OCI-M1 (cell line): ENCODE measurements at regions not wholly inside any gene's neighbourhood (a gene's known extent, or its start where the extent isn't known, plus 50 kb on each side); places are given as distances from the start of the nearest gene placed in this dataset.

Source experiments
- DNase-seq: peaks from one replicate; lab custom pipeline; 2025; lab: John Stamatoyannopoulos, UW

DNA sequence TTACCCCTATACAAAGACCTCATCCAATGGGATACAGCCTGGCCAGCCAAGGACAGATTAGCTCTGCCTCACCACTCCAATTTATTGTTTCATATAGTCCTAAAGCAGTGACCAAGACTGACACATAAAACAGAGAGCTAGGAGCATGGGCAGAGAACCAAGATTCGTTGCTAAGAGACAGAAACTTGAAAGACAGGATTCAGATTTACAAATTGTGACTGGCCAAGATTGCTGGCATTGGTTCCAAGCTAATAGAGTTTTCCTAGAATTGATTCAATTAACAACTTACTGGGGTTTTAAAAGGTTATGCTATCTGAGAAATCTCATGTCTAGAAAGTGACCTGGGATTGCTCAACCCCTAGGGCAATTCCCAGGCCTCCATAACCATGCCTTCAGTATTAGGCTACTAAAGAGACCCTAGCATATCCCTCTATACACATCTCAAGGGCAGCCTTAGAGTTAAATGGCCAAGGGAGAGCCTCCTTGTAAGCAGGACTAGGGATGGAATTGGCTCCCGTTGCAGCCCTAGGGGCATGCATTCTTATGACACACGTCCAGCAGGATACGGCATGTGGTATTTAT, 75.6 kb downstream of the ICOS start:
- DNase-seq, result no peak

DNA sequence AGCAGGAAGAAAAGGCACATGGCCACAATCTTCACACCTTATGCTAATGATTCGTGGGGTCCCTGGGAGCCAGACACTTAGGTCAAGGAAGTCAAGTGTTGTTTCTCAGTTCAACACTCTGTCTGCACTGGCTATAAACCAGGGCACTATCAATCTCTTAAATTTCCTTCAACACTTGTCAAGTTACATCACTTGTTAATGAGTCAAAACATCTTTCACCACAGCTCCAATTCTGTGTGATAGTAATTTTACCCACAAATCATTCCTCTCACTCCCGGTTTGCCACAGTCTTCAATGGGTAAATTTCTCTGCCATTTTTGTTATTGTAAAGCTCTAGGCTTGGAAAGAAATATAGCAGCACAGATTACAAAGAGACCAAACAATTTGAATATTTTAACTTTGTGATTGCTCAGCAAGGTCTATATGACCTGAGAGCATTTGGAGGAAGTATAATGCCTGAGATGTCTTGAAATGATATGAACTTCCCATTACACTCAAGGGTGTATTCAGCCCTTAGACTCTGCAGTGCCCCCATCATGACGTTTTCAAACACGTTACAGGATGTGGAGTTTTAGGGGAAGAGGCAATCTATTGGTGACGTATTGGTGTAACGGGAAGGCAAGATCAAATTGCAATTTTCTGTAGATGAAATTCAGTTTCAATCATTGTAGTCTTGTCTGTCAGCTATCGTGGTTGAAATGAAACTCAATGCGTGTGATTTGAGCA, 78.7 kb downstream of the ICOS start:
- DNase-seq, result no peak

DNA sequence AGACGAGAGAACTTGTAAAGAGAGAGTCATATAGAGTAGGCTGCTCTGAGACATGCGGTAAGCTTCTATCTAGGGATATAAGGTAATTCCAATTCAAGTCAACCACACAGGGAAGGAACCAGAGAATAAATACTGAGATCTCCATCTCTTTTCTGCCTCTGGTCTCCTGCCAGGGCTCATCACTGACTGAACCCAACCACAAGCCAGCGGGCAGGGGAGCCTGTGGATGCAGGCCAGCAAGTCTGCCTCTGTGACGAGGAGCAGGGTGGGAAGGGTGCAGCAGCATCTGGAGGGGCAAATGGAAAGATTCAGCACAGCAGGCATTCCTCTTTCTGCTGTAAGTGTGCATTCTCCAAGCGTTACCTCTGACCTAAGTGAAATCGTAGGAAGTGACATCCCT, 82.2 kb downstream of the ICOS start:
- DNase-seq, result no peak

DNA sequence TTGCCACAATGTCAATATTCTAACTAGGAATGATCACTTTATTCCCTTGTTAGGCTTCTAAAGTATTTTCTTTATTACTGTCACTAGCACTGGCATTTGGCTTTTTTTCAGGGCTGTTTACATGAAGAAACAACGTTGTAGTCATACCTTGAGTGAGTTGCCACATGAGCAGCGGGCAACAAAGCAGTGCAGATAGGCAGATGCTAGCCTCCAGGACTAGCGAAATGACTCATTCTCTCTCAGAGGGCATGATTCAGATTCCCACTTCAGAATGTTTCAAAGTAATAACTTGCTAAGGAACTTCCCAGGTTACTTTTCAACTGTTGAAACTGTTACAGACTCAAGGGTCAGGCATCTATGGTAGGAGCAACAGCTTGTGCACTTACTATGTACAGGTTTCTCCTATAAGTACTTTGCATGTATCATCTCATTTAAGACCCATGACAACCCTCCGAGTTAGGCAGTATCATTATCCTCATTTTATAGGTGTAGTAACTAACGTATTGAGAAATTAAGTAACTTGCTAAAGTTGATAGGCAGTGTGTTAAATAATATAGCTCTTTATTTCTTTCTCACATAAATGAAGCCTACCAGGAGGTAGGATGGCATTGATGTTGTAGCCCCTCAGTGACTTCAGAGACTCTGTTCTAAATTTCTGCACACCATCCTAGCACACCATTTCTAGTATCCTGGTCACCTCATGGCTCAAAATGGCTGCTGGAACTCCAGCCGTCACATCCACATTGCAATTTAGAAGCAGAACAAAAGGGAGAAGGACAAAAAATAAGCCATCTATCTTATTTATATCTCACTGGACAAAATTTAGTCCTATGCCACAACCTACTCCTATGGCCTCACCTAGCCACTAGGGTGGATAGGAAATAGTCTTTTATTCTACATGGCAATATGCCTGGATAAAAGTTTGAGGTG, 83.3 kb downstream of the ICOS start:
- no peak for DNase-seq

DNA sequence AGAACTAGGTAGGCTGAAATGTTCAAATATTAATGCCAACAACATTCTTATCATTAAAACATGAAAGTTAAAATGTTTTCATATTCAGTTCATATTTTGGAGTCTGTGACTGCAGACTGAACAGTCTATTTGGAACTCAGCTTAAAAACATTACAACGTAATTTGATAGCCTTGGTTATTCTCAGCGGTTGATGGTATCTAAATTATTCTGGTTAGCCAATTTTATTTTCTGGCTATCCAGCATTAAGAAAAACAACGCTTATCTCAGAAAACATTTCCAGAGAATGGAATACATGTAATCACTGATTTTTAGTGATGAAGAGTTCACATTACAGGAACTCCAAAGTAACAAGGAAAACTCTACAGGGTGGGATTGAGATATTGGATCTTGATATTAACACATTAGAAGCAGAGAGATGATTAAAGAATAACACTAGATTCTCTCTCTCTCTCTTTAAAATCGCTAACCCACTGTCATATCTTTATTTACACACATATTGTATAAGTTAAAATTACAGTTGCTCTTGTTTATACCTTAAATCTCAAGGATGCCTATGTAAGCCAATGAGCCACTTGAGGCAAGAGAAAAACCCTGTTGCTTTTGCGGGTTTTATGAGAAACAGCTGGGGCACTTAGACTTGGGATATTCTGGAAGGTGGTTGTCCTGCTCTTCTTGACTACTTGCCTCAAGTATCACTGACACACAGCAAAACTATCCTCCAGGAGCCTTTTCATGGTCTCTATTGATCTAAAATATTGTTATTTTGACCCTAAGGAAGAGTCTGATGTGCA, 84.9 kb downstream of the ICOS start:
- no peak for DNase-seq

DNA sequence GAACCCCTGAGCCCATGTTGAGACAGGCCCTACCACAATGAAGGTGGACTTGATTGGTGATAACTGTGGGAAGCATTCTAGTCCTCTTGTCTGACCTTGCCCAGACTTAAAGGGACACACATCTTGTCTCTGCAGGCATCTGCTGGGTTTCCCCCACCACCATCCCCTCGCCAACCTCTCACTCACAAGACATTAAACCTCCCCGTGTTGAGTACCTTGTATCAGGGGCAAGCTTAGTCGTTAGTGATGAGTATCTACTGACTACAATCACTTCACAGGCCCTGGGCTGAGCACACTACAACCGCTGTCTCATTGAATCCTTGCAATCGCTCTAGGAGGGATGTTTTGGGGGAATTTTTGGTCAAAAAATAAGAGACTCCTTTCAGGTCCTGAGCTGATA, 86.0 kb downstream of the ICOS start:
- DNase-seq, result no peak

DNA sequence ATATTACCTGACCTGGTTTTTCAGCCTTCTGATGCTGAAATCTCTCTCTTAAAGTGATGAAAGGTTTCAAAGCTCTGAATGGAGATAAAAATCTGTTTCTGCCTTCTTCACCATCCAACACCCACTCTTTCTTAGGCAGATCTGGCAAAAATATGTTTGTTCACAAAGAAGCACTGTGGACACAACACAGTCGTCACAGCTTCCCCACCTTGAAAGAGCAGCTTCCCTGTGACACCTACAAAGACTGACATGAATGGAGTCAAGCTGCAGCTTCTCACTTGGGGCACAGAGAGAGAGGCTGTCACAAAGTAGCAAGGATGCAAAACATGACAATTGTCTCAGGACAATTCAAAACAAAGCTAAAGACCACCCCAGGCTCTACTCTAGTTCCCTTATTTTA, 86.5 kb downstream of the ICOS start:
- DNase-seq, result no peak

DNA sequence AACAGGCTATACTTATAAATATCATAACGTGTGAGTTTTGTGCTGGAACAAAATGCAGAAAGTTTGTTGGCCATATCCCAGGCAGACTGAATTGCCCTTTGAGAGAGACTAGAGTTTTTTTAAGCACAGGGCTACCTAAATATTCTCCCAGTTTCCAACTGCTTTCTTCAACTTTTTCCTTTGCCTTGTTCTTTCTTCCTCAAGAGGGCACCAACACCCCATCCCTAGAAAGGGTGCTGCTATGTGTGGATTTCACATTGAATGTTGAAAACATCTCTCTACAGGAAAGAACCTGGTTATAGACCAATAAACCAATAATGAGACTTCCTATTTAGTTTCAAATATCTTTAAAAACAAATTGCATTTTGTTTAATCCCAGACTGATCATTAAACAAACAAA, 87.9 kb downstream of the ICOS start:
- DNase-seq, result peak; percentile 62

DNA sequence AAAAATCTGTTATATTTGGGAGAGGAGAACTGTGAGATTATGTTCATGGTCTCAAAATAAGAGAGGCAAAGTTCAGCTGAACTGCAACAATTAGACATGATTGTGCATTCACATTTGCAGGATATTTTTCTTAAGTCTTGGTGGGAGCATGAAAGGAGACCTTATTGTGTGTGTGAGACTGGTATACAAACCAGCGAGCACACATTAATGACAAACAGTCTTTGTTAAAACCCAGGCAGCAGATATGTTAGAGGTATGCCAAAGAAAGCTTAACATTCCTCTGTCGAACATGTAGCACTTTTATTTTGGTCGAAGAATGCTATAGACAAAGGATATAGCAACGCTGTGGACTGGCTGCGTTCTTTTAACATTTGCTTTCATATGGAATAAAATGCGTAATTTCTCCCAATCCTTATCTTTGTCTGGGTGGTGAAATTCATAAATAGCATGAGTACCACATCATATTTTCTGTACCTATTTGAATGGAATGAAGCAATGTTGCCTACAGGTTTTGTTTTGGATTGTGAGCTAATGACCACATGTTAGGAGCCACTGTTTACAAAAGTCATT, 88.4 kb downstream of the ICOS start:
- DNase-seq, result no peak

DNA sequence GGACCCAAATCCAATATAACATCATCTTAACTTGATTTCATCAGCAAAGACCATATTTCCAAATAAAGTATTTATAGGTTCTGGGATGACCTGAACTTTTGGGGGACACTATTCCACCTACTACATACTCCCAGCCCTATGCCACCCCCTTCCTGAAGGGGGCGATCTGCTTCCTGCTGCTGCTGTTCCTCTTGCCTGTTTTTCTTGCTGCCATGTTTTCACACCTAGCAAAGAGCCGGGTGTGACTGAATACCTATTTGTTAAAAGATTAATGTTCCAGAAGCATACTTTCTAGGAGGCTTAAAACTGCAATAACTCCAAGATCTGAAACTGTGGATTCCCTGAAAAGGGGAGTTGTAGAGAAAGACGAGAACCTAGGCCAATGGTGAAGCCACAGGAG, 89.7 kb downstream of the ICOS start:
- peak; percentile 6 for DNase-seq

DNA sequence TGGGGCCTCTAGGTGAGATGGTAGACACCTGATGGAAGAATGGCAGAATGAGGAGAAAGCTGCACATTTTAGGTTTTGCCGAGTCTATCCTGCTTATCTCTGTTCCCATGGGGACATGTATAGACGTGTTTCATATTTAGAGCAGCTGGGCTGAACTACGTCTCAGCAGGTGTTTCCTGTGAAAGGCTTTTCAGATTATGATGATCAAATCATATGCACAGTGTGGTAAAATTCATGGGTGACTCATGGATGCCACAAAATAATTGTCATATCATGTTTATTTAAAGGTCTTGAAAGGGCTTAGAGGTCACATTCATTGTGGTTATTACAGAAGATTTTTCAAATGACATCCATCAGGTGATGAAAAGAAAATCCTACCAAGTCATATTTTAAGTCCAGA, 90.5 kb downstream of the ICOS start:
- DNase-seq, result no peak

DNA sequence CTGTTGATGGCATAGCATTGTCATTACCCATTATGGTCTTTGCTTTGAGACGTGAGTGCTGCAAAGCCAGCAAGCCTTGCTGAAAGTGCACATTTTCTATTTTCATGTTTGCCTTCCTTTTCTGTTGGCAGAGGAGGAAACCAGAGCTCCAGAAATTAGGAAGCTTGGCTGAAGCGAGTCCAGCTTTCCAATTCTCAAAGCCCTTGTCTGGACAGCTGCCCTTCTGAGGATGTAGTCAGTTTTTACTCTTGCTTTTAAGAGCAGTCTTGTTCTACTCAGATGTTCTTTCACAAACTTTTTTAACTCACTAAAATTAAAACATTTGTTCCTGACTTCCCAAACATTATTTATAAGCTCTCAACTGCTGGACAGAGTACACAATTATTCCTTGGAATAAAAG, 93.8 kb downstream of the ICOS start:
- DNase-seq, result no peak

DNA sequence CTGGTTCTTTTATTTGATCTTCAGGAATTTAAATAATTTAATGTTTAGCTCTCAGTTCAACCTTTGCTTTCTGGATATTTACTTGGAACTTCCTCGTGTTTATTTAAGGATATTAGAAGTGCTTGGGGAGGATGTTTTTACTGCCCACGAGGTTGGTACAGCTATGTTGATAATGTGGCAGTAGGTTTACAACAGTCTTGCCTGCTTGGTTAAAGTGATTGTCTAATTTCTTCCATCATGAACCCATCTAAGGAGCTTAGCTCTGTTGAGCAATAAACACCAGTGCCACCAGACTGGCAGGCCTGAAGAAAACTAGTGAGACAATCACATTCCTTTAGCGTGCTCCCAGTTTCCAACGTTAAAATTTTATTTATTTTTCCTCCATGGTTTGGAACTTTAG, 94.5 kb downstream of the ICOS start:
- DNase-seq, result no peak

DNA sequence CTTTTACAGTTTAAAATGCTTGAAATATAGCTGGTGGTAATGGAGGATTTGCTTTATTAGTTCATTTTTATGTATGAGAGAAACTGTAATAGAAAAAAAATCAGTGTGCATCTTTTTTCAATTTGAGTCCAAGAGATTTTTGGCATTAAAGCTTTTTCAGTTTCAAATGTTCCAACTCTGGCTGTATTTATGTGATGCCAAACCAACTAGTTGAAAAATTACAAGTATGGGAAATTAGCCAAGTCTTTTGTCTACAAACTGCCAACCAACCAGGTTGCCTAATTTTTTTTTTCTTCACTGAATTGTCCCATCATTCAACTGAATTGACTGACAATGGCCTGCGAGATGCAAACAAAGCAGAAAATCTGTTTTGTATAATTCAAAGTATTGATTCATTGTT, 95.7 kb downstream of the ICOS start:
- no peak for DNase-seq

DNA sequence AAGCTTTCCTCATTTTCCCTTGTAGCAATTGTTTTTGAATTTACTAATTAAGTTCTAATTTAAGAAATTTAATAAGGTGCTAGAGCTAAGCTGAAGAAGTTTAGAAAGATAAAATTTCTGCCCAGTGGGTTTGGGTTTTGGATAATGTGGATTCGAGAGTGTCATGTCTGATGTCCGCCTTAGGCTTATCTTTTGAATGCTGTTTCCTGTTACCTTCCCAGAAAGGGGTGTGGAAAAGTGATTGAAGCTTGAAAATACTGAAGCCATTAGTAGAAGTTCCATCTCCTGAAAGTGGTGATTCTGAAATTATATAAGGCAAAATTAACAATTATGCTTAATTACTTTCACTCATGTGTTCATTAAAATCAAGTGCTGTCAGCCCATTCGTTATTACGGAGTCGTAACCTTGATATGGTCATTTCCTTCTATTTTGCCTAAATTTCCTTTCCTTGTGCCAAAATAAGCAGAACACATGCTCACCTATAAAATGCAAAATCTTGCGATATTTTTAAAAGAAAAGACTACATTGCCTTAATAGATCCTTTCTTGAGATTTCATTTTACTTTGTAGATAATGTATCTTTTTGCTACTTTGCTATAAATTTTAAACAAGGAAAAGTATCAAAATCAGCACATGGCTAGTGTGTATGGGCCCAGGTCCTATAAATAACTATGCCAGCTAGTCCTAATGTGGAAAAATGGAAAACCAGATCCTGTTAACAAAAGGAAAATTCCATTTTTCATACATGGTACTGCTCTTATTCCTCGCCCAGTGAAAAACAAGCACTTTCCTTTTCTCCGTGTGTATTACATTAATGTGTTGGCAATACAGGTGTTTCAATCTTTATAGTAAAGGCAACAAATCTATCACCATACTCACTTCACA, 97.3 kb downstream of the ICOS start:
- no peak for DNase-seq

DNA sequence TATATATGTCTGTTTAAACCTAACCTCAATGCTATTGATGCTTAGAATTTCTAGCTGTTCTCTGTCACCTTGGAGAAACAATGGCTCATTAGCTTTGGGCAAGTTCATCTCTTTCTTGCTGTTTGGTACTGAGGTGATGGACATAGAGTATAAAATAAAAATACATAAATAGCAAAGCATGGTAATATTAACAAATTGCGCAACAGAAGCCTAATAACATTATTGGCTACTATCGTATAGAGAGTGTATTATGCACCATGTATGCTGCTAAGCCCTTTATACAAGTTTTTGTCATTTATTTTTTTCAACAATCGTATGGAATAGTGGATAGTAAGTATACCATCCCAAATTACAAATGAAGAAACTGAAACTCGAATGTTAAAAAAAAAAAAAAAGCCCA, 100.1 kb downstream of the ICOS start:
- no peak for DNase-seq

DNA sequence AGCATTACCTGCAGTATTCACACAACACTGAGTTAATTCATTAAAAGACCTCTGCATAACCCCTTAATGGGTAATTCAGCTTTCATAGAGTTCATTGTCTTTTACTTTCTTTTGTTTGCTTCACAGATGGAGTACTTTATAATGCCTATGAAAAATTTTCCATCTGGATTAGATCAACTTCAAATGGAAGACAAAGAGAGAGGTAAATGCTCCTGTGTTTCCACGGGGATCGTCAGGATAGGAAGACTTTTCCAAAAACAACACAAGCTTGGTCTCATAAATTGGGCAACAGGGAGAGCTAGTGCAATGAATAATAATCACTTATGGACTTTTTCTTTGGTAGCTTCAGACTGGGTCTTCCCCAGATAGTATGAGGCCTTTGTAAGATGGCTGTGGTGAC, 100.7 kb downstream of the ICOS start:
- no peak for DNase-seq

DNA sequence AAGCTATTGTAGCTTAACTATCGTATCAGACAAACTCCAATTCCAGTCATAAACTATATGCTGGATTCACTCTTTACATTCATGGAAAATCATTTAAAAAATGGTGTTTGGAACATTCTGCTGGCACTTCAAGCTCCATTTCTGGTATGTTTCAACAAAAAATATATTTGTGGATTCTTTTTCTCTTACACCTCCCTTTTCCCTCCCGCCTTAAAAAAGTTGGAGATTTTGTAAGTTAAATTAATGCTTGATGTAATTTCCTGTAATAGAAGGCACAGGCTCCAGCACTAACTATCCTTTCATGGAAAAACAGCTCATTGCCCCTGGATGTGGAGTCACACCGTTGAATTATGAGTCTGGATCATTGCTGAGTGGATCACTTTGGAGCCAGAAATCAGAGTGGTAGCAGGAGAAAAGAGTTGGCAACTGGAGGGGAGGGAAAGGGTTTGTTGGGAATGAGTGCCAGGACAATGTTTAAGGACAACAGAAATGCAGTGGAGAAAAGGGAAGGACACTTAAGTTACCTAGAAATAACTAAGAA, 102.8 kb downstream of the ICOS start:
- no peak for DNase-seq

DNA sequence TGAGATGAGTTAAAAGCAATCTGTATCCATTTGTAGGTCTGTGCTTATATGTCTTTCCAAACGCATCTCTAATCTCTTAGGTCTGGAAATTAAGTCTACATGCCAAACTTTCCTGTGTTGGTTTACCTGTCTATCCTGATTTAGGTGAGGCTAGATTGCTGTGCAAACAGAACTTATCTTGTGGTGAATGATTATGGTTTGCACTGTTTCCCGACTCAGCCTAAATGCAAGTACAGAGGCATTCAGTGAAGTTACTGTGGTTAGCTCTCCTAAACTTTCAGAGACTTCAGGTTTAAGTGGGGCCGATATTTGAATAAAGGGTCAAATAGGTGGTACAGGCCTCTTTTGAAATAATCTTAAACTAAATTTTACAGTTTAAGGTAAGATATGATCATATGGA, 103.5 kb downstream of the ICOS start:
- DNase-seq, result no peak

DNA sequence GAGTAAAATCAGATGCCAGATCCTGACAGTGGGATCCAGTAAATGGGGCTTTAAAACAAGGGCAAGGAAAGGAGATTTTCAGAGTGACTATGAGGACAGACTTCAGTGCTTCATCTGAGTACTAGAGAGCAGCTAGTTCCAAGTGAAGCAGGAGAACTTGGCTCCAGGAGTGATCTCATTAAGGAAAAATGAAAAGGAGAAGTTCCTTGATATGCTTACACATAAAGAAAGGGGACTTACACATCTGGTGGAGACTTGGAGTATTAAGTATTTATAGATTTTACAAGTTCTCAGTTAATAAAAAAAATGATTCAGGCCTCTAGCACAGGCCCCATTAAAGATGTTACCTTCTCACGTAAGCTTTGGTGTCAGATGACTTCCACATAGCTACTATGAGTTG, 105.8 kb downstream of the ICOS start:
- DNase-seq, result no peak

DNA sequence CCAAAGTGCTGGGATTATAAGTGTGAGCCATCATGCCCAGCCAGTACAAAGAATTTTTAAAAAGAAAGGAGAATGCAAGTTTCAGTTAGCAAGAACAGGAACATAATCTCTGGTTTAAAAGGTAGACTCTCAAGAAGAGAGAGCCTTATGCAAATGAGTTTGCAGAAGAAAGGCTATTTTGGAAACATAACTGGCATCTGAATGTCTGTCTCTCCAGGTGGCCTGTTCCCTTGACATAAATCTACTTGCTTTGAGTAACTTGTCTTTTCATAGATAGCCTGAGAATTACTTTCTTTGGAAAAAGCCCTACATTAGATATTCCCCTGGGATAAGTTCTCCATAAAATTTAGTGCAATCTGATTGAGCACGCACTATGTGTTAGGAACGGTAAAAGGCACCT, 109.6 kb downstream of the ICOS start:
- no peak for DNase-seq
